ENCODE measurements at regions not wholly inside any gene's neighbourhood (a gene's known extent, or its start where the extent isn't known, plus 50 kb on each side); places are given as distances from the start of the nearest gene placed in this dataset.

DNA sequence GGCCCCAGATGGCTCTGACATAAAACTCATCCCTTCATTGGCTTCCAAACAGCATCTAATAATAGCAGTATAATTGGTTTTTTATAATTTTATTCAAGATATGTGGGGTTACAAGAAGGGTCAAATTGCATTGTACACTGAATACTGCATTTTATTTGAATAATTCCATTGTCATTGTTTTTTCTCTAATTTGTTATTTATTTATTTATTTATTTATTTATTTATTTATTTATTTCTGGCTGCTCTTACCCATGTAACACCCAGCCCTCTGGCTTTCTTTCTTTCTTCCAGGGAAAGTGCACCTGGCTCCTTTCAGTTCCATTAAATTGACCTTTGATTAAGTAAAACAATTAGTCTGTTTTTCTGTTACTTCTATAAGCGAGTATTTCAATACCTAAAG is 210.1 kb downstream of the CDH9 start:
- no peak for DNase-seq (ENCODE audit: low read depth)

DNA sequence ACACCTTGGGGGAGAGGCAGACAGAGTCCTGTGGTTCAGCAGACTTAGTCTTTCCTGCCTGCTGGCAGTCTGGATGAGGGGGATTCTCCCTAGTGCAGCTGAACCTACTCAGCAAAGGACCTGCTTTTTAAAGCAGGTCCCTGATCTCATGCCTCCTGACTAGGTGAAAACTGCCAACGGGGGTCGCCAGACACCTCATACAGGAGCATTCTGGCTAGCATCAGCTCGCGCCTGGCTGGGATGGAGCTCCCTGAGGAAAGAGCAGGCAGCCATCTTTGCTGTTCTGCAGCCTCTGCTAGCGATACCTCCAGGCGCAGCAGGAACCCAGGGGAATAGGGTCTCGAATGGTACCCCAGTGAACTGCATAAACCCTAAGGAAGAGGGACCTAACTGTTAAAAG is 225.2 kb downstream of the CDH9 start:
- no peak for DNase-seq (ENCODE audit: low read depth)

DNA sequence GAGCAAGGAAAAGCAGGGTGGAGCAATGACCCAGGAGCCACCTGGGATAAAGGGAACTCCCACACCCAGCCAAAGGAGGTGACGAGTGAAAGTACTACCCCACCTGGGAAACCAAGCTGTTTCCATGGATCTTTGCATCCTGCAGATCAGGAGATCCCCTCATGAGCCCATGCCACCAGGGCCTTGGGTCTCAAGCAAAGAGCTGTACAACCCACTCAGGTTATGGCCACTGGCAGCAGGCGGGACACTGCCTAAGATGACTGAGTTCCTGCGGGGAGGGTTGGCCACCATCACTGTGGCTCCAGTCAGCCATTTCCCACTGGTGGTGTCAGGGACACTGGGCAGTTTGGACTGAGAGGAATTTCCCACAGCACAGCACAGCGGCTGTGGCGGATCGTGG is 225.7 kb downstream of the CDH9 start:
- no peak for DNase-seq (ENCODE audit: low read depth)

- DNase-seq (ENCODE audit: low read depth), result no peak
These were observed 230.9 kb downstream of the CDH9 start for GRCh38 chr5:26807231-26808199.

GRCh38 chr5:26805076-26805475 is 233.3 kb downstream of the CDH9 start:
- DNase-seq (ENCODE audit: low read depth), result peak; percentile 0

DNA sequence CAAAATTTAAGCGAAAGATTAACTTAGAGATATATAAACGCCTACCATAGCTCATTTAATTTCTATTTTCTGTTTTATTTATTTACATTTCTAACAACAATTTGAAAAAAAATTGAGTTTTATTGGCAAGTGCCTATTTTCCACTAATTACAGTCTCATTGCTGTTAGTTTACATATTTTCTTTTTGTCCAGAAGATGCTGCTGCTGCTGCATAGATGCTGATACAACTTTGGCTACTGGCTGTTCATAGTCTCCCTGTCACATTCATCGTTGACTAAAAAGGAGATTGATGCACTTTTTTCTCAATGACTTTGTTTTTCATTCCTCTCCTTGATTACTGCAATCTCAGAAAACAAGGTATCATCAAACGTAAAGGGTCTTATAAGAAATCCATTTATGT is 235.4 kb downstream of the CDH9 start:
- no peak for DNase-seq (ENCODE audit: low read depth)

DNA sequence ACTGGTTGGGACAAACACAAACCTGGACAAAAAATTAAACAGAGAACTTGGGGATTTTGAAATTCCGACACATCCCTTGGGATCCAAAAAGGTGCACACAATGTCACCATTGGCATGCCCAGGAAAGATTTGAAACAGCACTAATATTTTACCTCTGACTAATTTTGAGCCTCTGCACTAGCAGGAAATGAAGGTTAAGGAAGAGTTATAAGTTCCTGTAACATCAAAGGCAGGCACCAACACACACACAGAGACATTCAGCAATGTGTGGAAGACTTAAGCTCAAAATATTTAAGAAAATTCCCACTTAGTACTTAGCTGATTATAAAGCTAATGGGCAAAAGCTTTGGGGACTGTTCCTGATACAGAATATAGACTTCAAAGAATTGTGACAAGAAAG is 247.0 kb downstream of the CDH9 start:
- no peak for DNase-seq (ENCODE audit: low read depth)

GRCh38 chr5:26791021-26791420 is 247.4 kb downstream of the CDH9 start:
- no peak for DNase-seq (ENCODE audit: low read depth)

- DNase-seq (ENCODE audit: low read depth), result no peak
These were observed 275.2 kb downstream of the CDH9 start for GRCh38 chr5:26763215-26763614.

DNA sequence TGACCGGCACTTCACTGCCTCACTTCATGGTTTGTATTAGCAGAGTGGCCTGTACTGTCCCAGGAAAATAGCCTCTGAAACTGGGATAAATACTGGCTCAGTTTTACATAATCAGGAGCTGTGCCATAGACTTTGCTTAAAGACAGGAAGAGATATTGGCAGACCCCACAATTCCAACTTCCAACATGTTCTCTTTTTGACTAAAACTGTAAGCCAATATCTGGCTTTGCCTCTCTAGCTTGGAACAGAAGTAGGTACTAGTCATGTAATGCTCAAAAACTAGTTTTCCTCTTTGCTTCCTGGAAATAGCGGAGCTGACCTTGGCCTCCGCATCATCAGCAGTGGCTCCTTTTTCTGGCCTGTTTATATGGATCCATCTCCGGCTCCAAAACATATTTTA is 276.9 kb downstream of the CDH9 start:
- no peak for DNase-seq (ENCODE audit: low read depth)

DNA sequence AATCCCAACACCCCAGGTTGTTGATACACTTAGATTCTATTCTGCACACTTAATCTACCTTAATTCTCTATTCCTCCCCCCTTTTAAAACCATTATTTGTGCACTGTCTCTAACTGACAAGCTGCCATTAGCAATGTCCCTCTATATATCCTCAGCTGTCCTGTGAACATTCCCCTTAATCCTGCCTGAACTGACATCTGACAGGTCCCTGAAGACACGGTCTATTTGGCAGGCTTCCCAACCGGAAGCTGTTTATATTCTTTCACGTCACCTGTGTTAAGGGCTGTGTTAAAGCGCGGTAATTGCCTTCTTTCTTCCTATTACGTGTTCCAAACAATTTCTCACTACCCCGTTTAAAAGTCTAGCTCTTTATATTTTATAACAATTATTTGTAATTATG is 277.3 kb downstream of the CDH9 start:
- no peak for DNase-seq (ENCODE audit: low read depth)

DNA sequence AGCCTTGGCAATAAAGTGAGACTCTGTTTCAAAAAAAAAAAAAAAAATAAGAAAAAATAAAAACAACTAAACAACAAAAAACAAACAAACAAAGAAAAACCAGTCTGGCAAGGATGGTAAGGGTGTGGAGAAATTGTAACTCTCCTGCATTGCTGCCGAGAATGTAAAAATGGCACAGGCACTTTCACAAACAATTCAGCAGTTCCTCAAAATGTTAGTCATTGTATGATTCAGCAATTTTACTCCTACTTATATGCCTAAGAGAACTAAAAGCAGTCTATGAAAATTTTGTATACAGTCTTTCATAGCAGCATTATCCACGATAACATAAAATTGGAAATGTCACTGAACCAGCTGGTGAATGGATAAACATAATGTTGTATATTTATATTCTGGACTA is 280.4 kb downstream of the CDH9 start:
- DNase-seq (ENCODE audit: low read depth), result no peak

- no peak for DNase-seq (ENCODE audit: low read depth)
These were observed 288.6 kb downstream of the CDH9 start for GRCh38 chr5:26749829-26750228.

- DNase-seq (ENCODE audit: low read depth), result no peak
These were observed 298.2 kb downstream of the CDH9 start for GRCh38 chr5:26740182-26740581.

GRCh38 chr5:26737348-26738265 is 300.8 kb downstream of the CDH9 start:
- no peak for DNase-seq (ENCODE audit: low read depth)

DNA sequence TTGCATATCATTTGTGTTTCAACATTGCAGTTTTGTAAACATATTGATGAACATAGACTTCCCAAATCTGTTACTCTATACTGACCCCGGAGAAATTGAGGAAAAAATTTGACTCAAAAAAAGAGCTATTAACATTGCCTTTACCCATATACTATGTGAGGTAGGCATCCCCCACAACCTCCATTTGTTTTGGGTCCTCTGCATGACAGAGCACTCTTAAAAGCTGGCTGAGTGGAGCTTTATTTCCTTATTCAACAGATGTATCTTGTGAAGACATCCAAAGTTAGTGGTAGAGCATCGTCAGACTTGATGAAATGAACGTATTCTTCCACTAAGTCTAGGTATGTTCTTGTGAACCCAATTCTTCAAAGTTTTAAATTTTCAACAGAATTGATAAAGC is 310.5 kb downstream of the CDH9 start:
- DNase-seq (ENCODE audit: low read depth), result no peak

GRCh38 chr5:26719803-26720202 is 318.6 kb downstream of the CDH9 start:
- DNase-seq (ENCODE audit: low read depth), result no peak

GRCh38 chr5:26700759-26701384 is 337.5 kb downstream of the CDH9 start:
- no peak for DNase-seq (ENCODE audit: low read depth)

- no peak for DNase-seq (ENCODE audit: low read depth)
These were observed 345.4 kb downstream of the CDH9 start for GRCh38 chr5:26692952-26693351.

- DNase-seq (ENCODE audit: low read depth), result no peak
These were observed 346.9 kb downstream of the CDH9 start for GRCh38 chr5:26691486-26691885.

DNA sequence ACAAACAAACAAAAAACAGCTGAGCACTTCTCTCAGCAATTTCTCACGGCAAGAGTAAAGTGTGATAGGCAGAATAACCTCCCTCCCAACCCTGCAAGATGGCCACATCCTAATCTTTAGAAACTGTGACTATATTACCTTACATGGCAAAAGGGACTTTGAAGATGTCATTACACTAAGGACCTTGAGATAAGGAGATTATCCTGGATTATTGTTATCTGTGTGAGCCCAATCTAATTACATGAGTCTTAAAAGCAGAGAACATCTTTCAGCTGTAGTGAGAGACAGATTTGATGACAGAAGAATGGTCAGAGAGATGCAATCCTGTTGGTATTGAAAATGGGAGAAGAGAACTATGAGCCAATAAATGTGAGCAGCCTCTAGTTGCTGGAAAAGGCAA is 347.9 kb downstream of the CDH9 start:
- no peak for DNase-seq (ENCODE audit: low read depth)

DNA sequence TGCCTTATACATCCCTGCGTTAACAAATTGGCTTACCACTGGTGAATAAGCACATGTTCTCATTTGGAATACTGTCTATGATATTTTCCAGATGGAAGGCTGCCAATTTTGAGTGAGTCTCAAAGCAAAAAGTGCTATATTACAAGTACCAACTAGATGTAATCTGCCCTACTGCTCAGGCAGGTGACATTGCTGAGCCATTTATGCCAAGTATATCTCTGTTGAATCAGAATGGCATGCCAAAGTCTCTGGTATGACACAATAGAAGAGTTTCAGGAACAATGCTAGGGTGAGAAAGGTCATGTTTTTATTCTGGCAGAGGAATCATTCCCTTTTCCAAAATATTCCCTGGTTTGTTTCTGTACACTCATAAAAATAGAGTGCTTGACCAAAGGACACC is 356.5 kb downstream of the CDH9 start:
- DNase-seq (ENCODE audit: low read depth), result no peak

DNA sequence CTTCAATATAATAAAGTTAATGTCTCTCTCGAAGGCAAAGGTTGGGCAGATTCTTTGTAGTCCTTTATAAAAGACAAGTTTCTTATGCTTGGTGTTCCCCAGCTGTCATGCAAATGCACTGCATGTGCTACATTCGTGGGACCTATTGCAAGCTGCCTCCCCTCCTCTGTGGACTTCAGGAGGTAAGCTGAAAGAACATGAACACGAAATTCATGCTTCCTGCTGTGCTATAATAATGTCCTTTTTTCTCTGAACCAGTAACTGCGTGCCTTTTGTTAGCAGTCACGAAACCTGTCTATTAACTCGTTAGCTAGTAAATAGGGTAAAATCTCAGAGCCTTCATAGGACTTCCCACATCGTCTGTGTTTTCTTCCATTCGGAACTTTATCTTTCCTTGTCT is 363.5 kb downstream of the CDH9 start:
- DNase-seq (ENCODE audit: low read depth), result no peak
